H1 (cell line): ENCODE measurements at regions not wholly inside any gene's neighbourhood (a gene's known extent, or its start where the extent isn't known, plus 50 kb on each side); places are given as distances from the start of the nearest gene placed in this dataset.

Experiments
- BACH1 ChIP-seq: IDR thresholded peaks from 2 replicates; pipeline ENCODE4 v1.6.1; 2012; ENCODE audit warnings: low read length, improper control_type of control experiment
- JUND ChIP-seq: IDR thresholded peaks from 2 replicates; pipeline ENCODE4 v1.6.1; 2011; ENCODE audit warnings: mild to moderate bottlenecking, improper control_type of control experiment, low read length
- RBBP5 ChIP-seq: IDR thresholded peaks from 2 replicates; pipeline ENCODE4 v1.7.1; 2012; ENCODE audit warnings: low read depth, mild to moderate bottlenecking, inconsistent platforms, low read length, moderate library complexity, borderline replicate concordance
- SIRT6 ChIP-seq: IDR thresholded peaks from one replicate; pipeline ENCODE4 v1.7.1; 2012; ENCODE audit warnings: low read length, inconsistent platforms
- SP2 ChIP-seq: IDR thresholded peaks from 2 replicates; pipeline ENCODE4 v1.6.1; 2012; ENCODE audit warnings: mild to moderate bottlenecking, low read length, inconsistent platforms
- ZNF274 ChIP-seq: IDR thresholded peaks from 2 replicates; pipeline ENCODE4 v1.7.0; 2012; ENCODE audit warnings: low read length, borderline replicate concordance; ENCODE audit errors: extremely low read depth
- TF ChIP-seq, protein P1 (sequence below): IDR thresholded peaks from 2 replicates; pipeline ENCODE4 v1.6.1; 2011; ENCODE audit warnings: low read depth, mild to moderate bottlenecking, low read length; ENCODE audit not compliant: insufficient read depth

DNA sequence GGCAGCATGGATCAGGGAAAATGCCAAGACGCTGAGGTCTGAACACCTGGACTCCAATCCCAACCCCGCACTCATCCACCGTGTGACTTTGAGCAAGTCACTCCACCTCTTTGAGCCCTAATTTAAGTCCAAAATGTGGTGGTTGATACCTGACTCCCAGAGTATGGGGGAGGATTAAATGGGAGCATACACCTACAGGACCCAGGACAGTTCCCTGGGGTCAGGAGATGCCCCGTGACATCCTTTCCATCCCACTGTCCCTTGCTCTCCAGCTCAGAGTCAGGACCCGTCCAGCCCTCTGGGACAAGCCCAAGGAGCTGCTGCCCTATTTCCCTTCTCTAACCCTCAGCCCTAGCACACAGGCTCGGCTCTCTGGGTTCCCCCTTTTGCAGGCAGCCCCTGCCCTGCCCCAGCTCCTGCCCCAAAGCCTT lies 276.4 kb downstream of the XXYLT1 start (continued):
- TF ChIP-seq BACH1, result no peak
- TF ChIP-seq SIRT6, result no peak
- TF ChIP-seq, protein P1, sequence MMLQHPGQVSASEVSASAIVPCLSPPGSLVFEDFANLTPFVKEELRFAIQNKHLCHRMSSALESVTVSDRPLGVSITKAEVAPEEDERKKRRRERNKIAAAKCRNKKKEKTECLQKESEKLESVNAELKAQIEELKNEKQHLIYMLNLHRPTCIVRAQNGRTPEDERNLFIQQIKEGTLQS, result no peak
- no peak for TF ChIP-seq RBBP5
- TF ChIP-seq SP2, result no peak
- TF ChIP-seq ZNF274, result no peak
- TF ChIP-seq JUND, result no peak
- TF ChIP-seq, all 59 proteins: peak for 0
